ENCODE measurements at regions not wholly inside any gene's neighbourhood (a gene's known extent, or its start where the extent isn't known, plus 50 kb on each side); places are given as distances from the start of the nearest gene placed in this dataset.

DNA sequence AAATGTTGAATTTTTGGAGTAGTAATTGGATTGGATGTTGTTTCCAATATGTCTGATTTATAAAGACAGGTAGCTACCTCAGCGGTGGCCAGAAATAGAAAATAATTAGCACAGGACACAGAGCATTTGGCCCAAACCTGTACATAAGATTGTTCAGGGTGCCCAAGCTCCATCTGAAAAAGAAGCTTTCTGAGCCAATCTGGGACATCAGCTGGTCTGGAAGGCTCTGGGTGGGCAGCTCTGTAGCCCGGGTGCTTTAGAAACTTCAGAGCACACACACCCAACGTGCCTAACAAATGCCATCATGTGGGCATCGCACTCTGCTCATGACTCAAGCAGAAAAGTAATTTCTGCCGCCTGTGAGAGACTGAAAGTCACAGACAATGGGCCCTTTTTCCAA is 460.7 kb downstream of the ICE1 start:
- no peak overlapping the region for H3K27ac Mint-ChIP-seq
- no peak for TF ChIP-seq CTCF (conservative IDR thresholded peaks at IDR 0.05)

GRCh38 chr5:5882706-5883105 is 460.2 kb downstream of the ICE1 start:
- H3K27ac Mint-ChIP-seq = no peak overlapping the region
- TF ChIP-seq CTCF (conservative IDR thresholded peaks at IDR 0.05) = no peak
- peaks cover 5% of the 10 kb centered on the region for H3K4me1 Mint-ChIP-seq (ENCODE audit: unreplicated experiment)
- no peaks in the 10 kb centered on the region for H3K9me3 Mint-ChIP-seq
- no peaks in the 10 kb centered on the region for H3K36me3 Mint-ChIP-seq
- H3K27me3 Mint-ChIP-seq = peaks cover 15% of the 10 kb centered on the region
- DNase-seq (ENCODE audit: extremely low spot score, unreplicated experiment) = no peak
- no peak overlapping the region for H3K4me3 Mint-ChIP-seq

More for the DNA sequence above, 460.7 kb downstream of the ICE1 start:
- no peak for DNase-seq (ENCODE audit: extremely low spot score, unreplicated experiment)
- no peak overlapping the region for H3K4me3 Mint-ChIP-seq
- no peaks in the 10 kb centered on the region for H3K9me3 Mint-ChIP-seq
- H3K36me3 Mint-ChIP-seq = no peaks in the 10 kb centered on the region
- H3K4me1 Mint-ChIP-seq (ENCODE audit: unreplicated experiment) = peaks cover 7% of the 10 kb centered on the region
- H3K27me3 Mint-ChIP-seq = peaks cover 19% of the 10 kb centered on the region

DNA sequence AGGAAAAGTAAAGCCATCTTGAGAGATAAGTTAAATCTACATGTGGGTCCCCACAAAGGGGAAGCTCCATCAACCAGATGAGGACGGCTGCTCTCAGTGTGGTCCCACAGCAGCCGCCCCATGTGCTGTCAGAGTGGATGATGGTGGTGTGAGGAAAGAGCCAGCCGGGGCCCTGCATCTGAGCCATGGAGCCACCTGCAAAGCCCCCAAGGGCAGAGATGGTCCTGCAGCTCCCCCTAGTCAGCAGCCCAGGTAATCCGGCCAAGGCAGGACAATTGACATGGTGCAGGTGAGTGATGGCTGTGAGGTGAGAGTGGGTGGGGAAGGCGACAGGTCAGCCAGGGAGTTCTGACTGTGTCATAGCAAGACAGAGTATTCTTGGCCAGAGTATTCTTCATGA is 458.8 kb downstream of the ICE1 start:
- peaks cover 10% of the 10 kb centered on the region for H3K27me3 Mint-ChIP-seq

GRCh38 chr5:5880077-5880763 is 457.7 kb downstream of the ICE1 start:
- Mint-ChIP-seq H3K27ac (no peak overlapping the region), H3K27me3 (peaks cover 7% of the 10 kb centered on the region), H3K9me3 (no peaks in the 10 kb centered on the region), H3K36me3 (no peaks in the 10 kb centered on the region), H3K4me3 (no peak overlapping the region), H3K4me1 (ENCODE audit: unreplicated experiment) (no peaks in the 10 kb centered on the region)
- no peak for TF ChIP-seq CTCF (conservative IDR thresholded peaks at IDR 0.05)
- DNase-seq (ENCODE audit: extremely low spot score, unreplicated experiment) = no peak

More for the DNA sequence above, 458.8 kb downstream of the ICE1 start:
- DNase-seq (ENCODE audit: extremely low spot score, unreplicated experiment) = no peak
- Mint-ChIP-seq H3K36me3 (no peaks in the 10 kb centered on the region), H3K27ac (no peak overlapping the region), H3K4me1 (ENCODE audit: unreplicated experiment) (no peaks in the 10 kb centered on the region), H3K9me3 (no peaks in the 10 kb centered on the region), H3K4me3 (no peak overlapping the region)
- no peak for TF ChIP-seq CTCF (conservative IDR thresholded peaks at IDR 0.05)

GRCh38 chr5:5857396-5857795 is 434.9 kb downstream of the ICE1 start:
- H3K27me3 Mint-ChIP-seq = peaks cover 9% of the 10 kb centered on the region
- H3K27ac Mint-ChIP-seq = no peak overlapping the region
- TF ChIP-seq CTCF (conservative IDR thresholded peaks at IDR 0.05) = no peak
- no peaks in the 10 kb centered on the region for H3K36me3 Mint-ChIP-seq
- no peaks in the 10 kb centered on the region for H3K9me3 Mint-ChIP-seq
- no peak overlapping the region for H3K4me3 Mint-ChIP-seq
- H3K4me1 Mint-ChIP-seq (ENCODE audit: unreplicated experiment) = no peaks in the 10 kb centered on the region
- DNase-seq (ENCODE audit: extremely low spot score, unreplicated experiment) = no peak
